ENCODE measurements at regions not wholly inside any gene's neighbourhood (a gene's known extent, or its start where the extent isn't known, plus 50 kb on each side); places are given as distances from the start of the nearest gene placed in this dataset.

- H3K27ac ChIP-seq (ENCODE audit: low read depth in 1 of 2, low read length in 2 of 2), result no peak overlapping the region
- peaks cover 0 to 2% of the 10 kb centered on the region in 2 donors for H3K27me3 ChIP-seq (ENCODE audit: control insufficient read depth in 1 of 2, insufficient read depth in 2 of 2, low read length in 1 of 2)
- no peaks in the 10 kb centered on the region for H3K4me1 ChIP-seq (ENCODE audit: control insufficient read depth in 1 of 2, insufficient read depth in 2 of 2, low read length in 2 of 2)
- no peak for ATAC-seq (ENCODE audit: low FRiP score)
- WGBS, 2 donors, result 88 to 89% methylated on average over 16 of the region's 16 CpGs
- intact Hi-C loops (cut with DNase I), result no loop called here
- H3K36me3 ChIP-seq (ENCODE audit: control insufficient read depth in 1 of 2, insufficient read depth in 2 of 2, low read length in 1 of 2), result no peaks in the 10 kb centered on the region
- no peak overlapping the region for H3K4me3 ChIP-seq (ENCODE audit: low read length in 2 of 2)
- no peak for DNase-seq
- H3K9me3 ChIP-seq (ENCODE audit: control insufficient read depth, low read length), result peaks cover 6% of the 10 kb centered on the region
Observed at GRCh38 chr21:41581592-41582228, 73.8 kb upstream of the TMPRSS2 start.

DNA sequence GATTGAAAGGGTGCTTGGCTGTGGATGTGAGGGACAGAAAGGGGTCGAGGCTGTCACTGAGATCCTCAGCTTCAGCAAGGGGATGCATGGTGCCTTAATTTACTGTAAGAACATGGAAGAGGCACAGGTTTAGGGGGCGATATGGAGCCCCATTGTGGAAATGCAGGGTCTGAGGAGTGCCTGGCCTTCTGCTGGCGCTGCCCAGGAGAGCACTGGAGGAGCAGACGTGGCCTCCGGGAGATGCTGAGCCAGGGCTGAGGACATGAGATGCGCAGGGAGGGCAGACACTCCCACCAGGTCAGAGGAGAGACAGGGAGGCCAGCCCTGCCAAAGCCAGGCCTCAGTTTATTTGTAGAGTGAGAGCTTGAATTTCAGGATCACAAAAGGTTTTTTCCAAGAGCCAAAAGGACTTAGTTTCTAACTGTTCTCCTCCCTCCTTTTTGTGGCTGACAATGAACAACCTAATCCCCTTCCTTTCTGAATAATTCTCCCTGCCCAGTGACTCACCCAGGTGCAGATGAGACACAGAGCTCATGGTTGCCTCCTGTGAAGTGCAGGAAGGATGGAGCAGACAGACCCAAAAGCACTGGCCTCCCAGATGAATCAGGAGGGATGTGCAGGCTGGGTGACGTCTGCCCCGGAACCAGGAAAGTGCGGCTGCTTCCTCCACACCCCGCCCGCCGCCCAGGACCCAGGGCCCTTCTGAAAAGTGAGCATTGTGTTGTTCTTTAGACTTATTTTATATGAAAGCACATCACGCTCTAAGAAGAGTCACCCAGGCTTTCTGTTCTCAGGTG is 73.0 kb upstream of the TMPRSS2 start:
- ATAC-seq (ENCODE audit: low FRiP score), result no peak
- Histone ChIP-seq H3K27ac (ENCODE audit: low read depth in 1 of 2, low read length in 2 of 2) (no peak overlapping the region), H3K4me3 (ENCODE audit: low read length in 2 of 2) (no peak overlapping the region), H3K9me3 (ENCODE audit: control insufficient read depth, low read length) (peaks cover 7% of the 10 kb centered on the region), H3K36me3 (ENCODE audit: control insufficient read depth in 1 of 2, insufficient read depth in 2 of 2, low read length in 1 of 2) (no peaks in the 10 kb centered on the region), H3K4me1 (ENCODE audit: control insufficient read depth in 1 of 2, insufficient read depth in 2 of 2, low read length in 2 of 2) (no peaks in the 10 kb centered on the region), H3K27me3 (ENCODE audit: control insufficient read depth in 1 of 2, insufficient read depth in 2 of 2, low read length in 1 of 2) (peaks cover 0 to 2% of the 10 kb centered on the region in 2 donors)
- intact Hi-C loops (cut with DNase I), result no loop called here
- no peak for DNase-seq
- 85 to 86% methylated on average over 13 of the region's 13 CpGs for WGBS, 2 donors

- Histone ChIP-seq H3K4me3 (ENCODE audit: low read length in 2 of 2) (no peak overlapping the region), H3K9me3 (ENCODE audit: control insufficient read depth, low read length) (peaks cover 7% of the 10 kb centered on the region), H3K27me3 (ENCODE audit: control insufficient read depth in 1 of 2, insufficient read depth in 2 of 2, low read length in 1 of 2) (peaks cover 0 to 2% of the 10 kb centered on the region in 2 donors), H3K27ac (ENCODE audit: low read depth in 1 of 2, low read length in 2 of 2) (no peak overlapping the region), H3K4me1 (ENCODE audit: control insufficient read depth in 1 of 2, insufficient read depth in 2 of 2, low read length in 2 of 2) (no peaks in the 10 kb centered on the region), H3K36me3 (ENCODE audit: control insufficient read depth in 1 of 2, insufficient read depth in 2 of 2, low read length in 1 of 2) (no peaks in the 10 kb centered on the region)
- ATAC-seq (ENCODE audit: low FRiP score), result no peak
- no peak for DNase-seq
- WGBS, 2 donors, result 80 to 85% methylated on average over 4 of the region's 4 CpGs
- intact Hi-C loops (cut with DNase I), result no loop called here
Observed at GRCh38 chr21:41579692-41580091, 71.7 kb upstream of the TMPRSS2 start.

DNA sequence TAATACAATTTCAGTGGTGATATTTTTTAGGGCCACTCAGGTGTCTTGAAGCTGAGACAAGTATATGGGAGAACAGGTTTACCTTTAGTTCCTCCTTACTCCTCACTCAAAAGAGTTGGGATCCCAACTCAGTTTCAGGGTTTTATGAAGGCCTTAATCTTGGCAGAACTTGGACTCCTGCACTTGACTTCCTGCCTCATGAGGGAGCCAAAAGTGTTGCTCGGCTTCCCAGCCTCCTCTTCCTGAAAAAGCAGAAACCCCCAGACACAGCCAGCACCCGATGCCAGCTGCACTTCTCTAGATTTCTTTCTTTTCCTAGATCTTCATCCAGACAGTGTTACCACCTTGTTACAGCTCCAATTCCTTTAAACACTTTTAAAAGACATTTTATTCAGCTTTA is 70.8 kb upstream of the TMPRSS2 start:
- intact Hi-C loops (cut with DNase I), result no loop called here
- ATAC-seq (ENCODE audit: low FRiP score), result no peak
- 58 to 60% methylated on average over 2 of the region's 2 CpGs for WGBS, 2 donors
- H3K36me3 ChIP-seq (ENCODE audit: control insufficient read depth in 1 of 2, insufficient read depth in 2 of 2, low read length in 1 of 2), result no peaks in the 10 kb centered on the region
- H3K4me1 ChIP-seq (ENCODE audit: control insufficient read depth in 1 of 2, insufficient read depth in 2 of 2, low read length in 2 of 2), result no peaks in the 10 kb centered on the region
- no peak overlapping the region for H3K4me3 ChIP-seq (ENCODE audit: low read length in 2 of 2)
- DNase-seq, result no peak
- H3K27me3 ChIP-seq (ENCODE audit: control insufficient read depth in 1 of 2, insufficient read depth in 2 of 2, low read length in 1 of 2), result peaks cover 0 to 2% of the 10 kb centered on the region in 2 donors
- peaks cover 9% of the 10 kb centered on the region for H3K9me3 ChIP-seq (ENCODE audit: control insufficient read depth, low read length)
- no peak overlapping the region for H3K27ac ChIP-seq (ENCODE audit: low read depth in 1 of 2, low read length in 2 of 2)

GRCh38 chr21:41578083-41578482 is 70.1 kb upstream of the TMPRSS2 start:
- H3K4me1 ChIP-seq (ENCODE audit: control insufficient read depth in 1 of 2, insufficient read depth in 2 of 2, low read length in 2 of 2), result no peaks in the 10 kb centered on the region
- H3K4me3 ChIP-seq (ENCODE audit: low read length in 2 of 2), result no peak overlapping the region
- intact Hi-C loops (cut with DNase I), result no loop called here
- H3K9me3 ChIP-seq (ENCODE audit: control insufficient read depth, low read length), result peaks cover 9% of the 10 kb centered on the region
- H3K27me3 ChIP-seq (ENCODE audit: control insufficient read depth in 1 of 2, insufficient read depth in 2 of 2, low read length in 1 of 2), result peaks cover 0 to 2% of the 10 kb centered on the region in 2 donors
- no peak overlapping the region for H3K27ac ChIP-seq (ENCODE audit: low read depth in 1 of 2, low read length in 2 of 2)
- H3K36me3 ChIP-seq (ENCODE audit: control insufficient read depth in 1 of 2, insufficient read depth in 2 of 2, low read length in 1 of 2), result no peaks in the 10 kb centered on the region
- ATAC-seq (ENCODE audit: low FRiP score) (no peak), DNase-seq (no peak)
- WGBS, 2 donors, result 76 to 80% methylated on average over 1 of the region's 1 CpG

DNA sequence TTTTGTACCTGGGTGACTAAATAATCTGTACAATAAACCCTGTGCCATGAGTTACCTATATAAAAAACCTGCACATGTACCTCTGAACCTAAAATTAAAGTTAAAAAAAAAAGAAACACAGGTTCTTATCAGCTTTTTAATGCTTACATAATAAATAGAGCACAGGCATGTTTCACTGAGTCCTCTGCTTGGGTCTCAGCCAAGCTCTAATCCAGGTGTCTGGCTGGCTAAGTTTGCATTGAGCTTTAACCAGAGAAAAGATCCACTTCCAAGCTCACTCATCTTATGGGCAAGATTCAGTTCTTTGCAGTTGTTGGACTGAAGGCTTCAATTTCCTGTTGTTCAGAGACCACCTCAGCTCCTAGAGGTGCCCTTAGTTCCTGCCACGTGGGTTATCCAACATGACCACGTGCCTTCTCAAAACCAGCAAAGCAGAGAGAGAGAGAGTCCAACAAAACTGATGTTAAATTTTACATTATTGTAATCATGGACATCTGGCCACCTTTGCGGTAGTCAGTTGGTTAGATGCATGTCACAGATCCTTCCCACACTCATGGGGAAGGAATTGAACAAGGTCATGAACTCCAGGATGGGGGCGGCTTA is 68.2 kb upstream of the TMPRSS2 start:
- intact Hi-C loops (cut with DNase I), result no loop called here

GRCh38 chr21:41573902-41574690 is 66.1 kb upstream of the TMPRSS2 start:
- no peak for DNase-seq
- no peaks in the 10 kb centered on the region for H3K4me1 ChIP-seq (ENCODE audit: control insufficient read depth in 1 of 2, insufficient read depth in 2 of 2, low read length in 2 of 2)
- no peak overlapping the region for H3K27ac ChIP-seq (ENCODE audit: low read depth in 1 of 2, low read length in 2 of 2)
- ATAC-seq (ENCODE audit: low FRiP score), result no peak
- intact Hi-C loops (cut with DNase I), result no loop called here
- H3K36me3 ChIP-seq (ENCODE audit: control insufficient read depth in 1 of 2, insufficient read depth in 2 of 2, low read length in 1 of 2), result no peaks in the 10 kb centered on the region
- no peak overlapping the region for H3K4me3 ChIP-seq (ENCODE audit: low read length in 2 of 2)
- peaks cover 0 to 2% of the 10 kb centered on the region in 2 donors for H3K27me3 ChIP-seq (ENCODE audit: control insufficient read depth in 1 of 2, insufficient read depth in 2 of 2, low read length in 1 of 2)
- H3K9me3 ChIP-seq (ENCODE audit: control insufficient read depth, low read length), result peaks cover 10% of the 10 kb centered on the region
- WGBS, 2 donors, result 88 to 89% methylated on average over 5 of the region's 5 CpGs

More for the DNA sequence above, 68.2 kb upstream of the TMPRSS2 start:
- H3K4me3 ChIP-seq (ENCODE audit: low read length in 2 of 2), result no peak overlapping the region
- no peaks in the 10 kb centered on the region for H3K4me1 ChIP-seq (ENCODE audit: control insufficient read depth in 1 of 2, insufficient read depth in 2 of 2, low read length in 2 of 2)
- peaks cover 0 to 2% of the 10 kb centered on the region in 2 donors for H3K27me3 ChIP-seq (ENCODE audit: control insufficient read depth in 1 of 2, insufficient read depth in 2 of 2, low read length in 1 of 2)
- no peaks in the 10 kb centered on the region for H3K36me3 ChIP-seq (ENCODE audit: control insufficient read depth in 1 of 2, insufficient read depth in 2 of 2, low read length in 1 of 2)
- peaks cover 14% of the 10 kb centered on the region for H3K9me3 ChIP-seq (ENCODE audit: control insufficient read depth, low read length)
- no peak for ATAC-seq (ENCODE audit: low FRiP score)
- H3K27ac ChIP-seq (ENCODE audit: low read depth in 1 of 2, low read length in 2 of 2), result no peak overlapping the region
- no peak for DNase-seq
- WGBS, 2 donors, result 80 to 90% methylated on average over 4 of the region's 4 CpGs

- no peak overlapping the region for H3K27ac ChIP-seq (ENCODE audit: low read depth in 1 of 2, low read length in 2 of 2)
- H3K36me3 ChIP-seq (ENCODE audit: control insufficient read depth in 1 of 2, insufficient read depth in 2 of 2, low read length in 1 of 2), result no peaks in the 10 kb centered on the region
- ATAC-seq (ENCODE audit: low FRiP score) (no peak), DNase-seq (no peak)
- intact Hi-C loops (cut with DNase I), result no loop called here
- no peak overlapping the region for H3K4me3 ChIP-seq (ENCODE audit: low read length in 2 of 2)
- H3K4me1 ChIP-seq (ENCODE audit: control insufficient read depth in 1 of 2, insufficient read depth in 2 of 2, low read length in 2 of 2), result no peaks in the 10 kb centered on the region
- H3K9me3 ChIP-seq (ENCODE audit: control insufficient read depth, low read length), result peaks cover 8% of the 10 kb centered on the region
- no peaks in the 10 kb centered on the region for H3K27me3 ChIP-seq (ENCODE audit: control insufficient read depth in 1 of 2, insufficient read depth in 2 of 2, low read length in 1 of 2)
Observed at GRCh38 chr21:41571938-41572510, 64.1 kb upstream of the TMPRSS2 start.
